K562 (cell line): ENCODE measurements at regions not wholly inside any gene's neighbourhood (a gene's known extent, or its start where the extent isn't known, plus 50 kb on each side); places are given as distances from the start of the nearest gene placed in this dataset.

Experiments
- ATAC-seq: fragments of 200-7000 bp; cut with Tn5 transposase; 3 replicates; pipeline ENCODE4 v1.9.1; 2020; ENCODE audit warnings: moderate library complexity
- BruUV-seq: library from RNA; stranded (reverse); fragments of 400-500 nt; replicated peaks from 2 replicates; lab custom pipeline; 2021; lab: Mats Ljungman, UMichigan
- CTCF ChIA-PET: fragments of 300-600 bp; formaldehyde crosslinking; extraction: SDS; loops from one replicate; lab custom pipeline; 2021; ENCODE audit warnings: low intra/inter-chr PET ratio; lab: Yijun Ruan, JAX
- POLR2A ChIA-PET: fragments of 300-600, 350-650 bp; sonication (Branson Sonifier 250); formaldehyde crosslinking; extraction: SDS; loops from one replicate; lab custom pipeline; 2021; ENCODE audit warnings: antibody characterized with exemption, inconsistent platforms; lab: Yijun Ruan, JAX
- DNase-seq, 4 experiments: peaks; one replicate each; pipeline versions ENCODE4 v3.0.0 to v3.0.0-alpha.2; 2011 to 2018; ENCODE audit warnings: low spot score in 3 of 4, mixed read lengths in 3 of 4; ENCODE audit errors: extremely low read depth in 1 of 4
- FAIRE-seq: peaks from 2 replicates; lab custom pipeline; 2011; peaks lifted over from hg19 to GRCh38; lab: Jason Lieb, UNC
- H2AFZ ChIP-seq: 2 replicates; pipeline ENCODE4 v1.6.0; 2011; ENCODE audit warnings: low read depth, low read length, control low read depth, inconsistent platforms
- H3K27ac ChIP-seq: fragments of 200-600 bp; 3 replicates; pipeline ENCODE4 v1.8.0; 2011; ENCODE audit warnings: low read depth, mild to moderate bottlenecking, control low read depth, inconsistent platforms, low read length, moderate library complexity, mixed read lengths; ENCODE audit errors: extremely low read depth
- H3K27me3 ChIP-seq, 2 experiments: fragments of 300-600 bp in 1 of 2; 2 replicates in 1 of 2; 3 replicates in 1 of 2; pipeline versions ENCODE4 v1.6.0 to v1.8.0; 2011; ENCODE audit warnings: inconsistent platforms in 2 of 2, low read length in 2 of 2, mild to moderate bottlenecking in 1 of 2, mixed read lengths in 1 of 2, moderate library complexity in 1 of 2; ENCODE audit not compliant: control insufficient read depth in 2 of 2, insufficient read depth in 2 of 2
- H3K36me3 ChIP-seq: fragments of 300-600 bp; 3 replicates; pipeline ENCODE4 v1.8.0; 2011; ENCODE audit warnings: mild to moderate bottlenecking, low read length, inconsistent platforms; ENCODE audit not compliant: control insufficient read depth, insufficient read depth
- H3K4me1 ChIP-seq, 2 experiments: fragments of 200-600 bp in 1 of 2; replicated peaks in 1 of 2; 2 replicates in 1 of 2; 3 replicates in 1 of 2; pipeline versions ENCODE4 v1.5.1 to v1.8.0; 2011; ENCODE audit warnings: inconsistent platforms in 2 of 2, low read length in 2 of 2, mild to moderate bottlenecking in 1 of 2, mixed read lengths in 1 of 2, moderate library complexity in 1 of 2; ENCODE audit not compliant: control insufficient read depth in 2 of 2, insufficient read depth in 2 of 2
- H3K4me2 ChIP-seq: 2 replicates; pipeline ENCODE4 v1.6.1; 2011; ENCODE audit warnings: low read length, control low read depth, inconsistent platforms, mixed read lengths; ENCODE audit not compliant: insufficient read depth
- H3K4me3 ChIP-seq: fragments of 200-600 bp; sonication (generic), shearing (Covaris generic); 2 replicates; pipeline ENCODE4 v1.5.1; 2016; ENCODE audit warnings: control low read depth, inconsistent platforms
- H3K79me2 ChIP-seq: fragments of 200-600 bp; 3 replicates; pipeline ENCODE4 v1.8.0; 2011; ENCODE audit warnings: low read length, inconsistent platforms; ENCODE audit not compliant: control insufficient read depth, insufficient read depth
- H3K9ac ChIP-seq, 2 experiments: 2 replicates each; pipeline versions ENCODE4 v1.6.0 to v1.6.1; 2011; ENCODE audit warnings: low read depth in 2 of 2, low read length in 2 of 2, control low read depth in 1 of 2, inconsistent platforms in 1 of 2, mild to moderate bottlenecking in 1 of 2, mixed read lengths in 1 of 2; ENCODE audit not compliant: insufficient read depth in 1 of 2
- H3K9me1 ChIP-seq: one replicate; pipeline ENCODE4 v1.6.0; 2011; ENCODE audit warnings: inconsistent platforms, mild to moderate bottlenecking, low read length, moderate library complexity; ENCODE audit not compliant: control insufficient read depth, insufficient read depth
- H3K9me3 ChIP-seq: replicated peaks from 2 replicates; pipeline ENCODE4 v1.5.1; 2011; ENCODE audit warnings: low read depth, low read length, inconsistent platforms; ENCODE audit not compliant: control insufficient read depth, insufficient read depth
- H4K20me1 ChIP-seq: replicated peaks from 2 replicates; pipeline ENCODE4 v1.6.1; 2011; ENCODE audit warnings: low read length, inconsistent platforms, mixed read lengths; ENCODE audit not compliant: control insufficient read depth, insufficient read depth
- BACH1 ChIP-seq: fragments of 200-800 bp; sonication (Bioruptor generic); IDR thresholded peaks from 2 replicates; pipeline ENCODE4 v1.6.1; 2016; ENCODE audit warnings: missing genetic modification characterization, missing compliant biosample characterization
- EP400 ChIP-seq: fragments of 450-650 bp; IDR thresholded peaks from 2 replicates; pipeline ENCODE4 v1.6.1; 2017; ENCODE audit warnings: antibody characterized with exemption, mild to moderate bottlenecking, moderate library complexity
- ETS2 ChIP-seq: IDR thresholded peaks from 2 replicates; pipeline ENCODE4 v1.6.1; 2016; ENCODE audit warnings: borderline replicate concordance, missing genetic modification characterization, mild to moderate bottlenecking, moderate library complexity, missing compliant biosample characterization; ENCODE audit not compliant: poor library complexity, severe bottlenecking
- KAT2B ChIP-seq: IDR thresholded peaks from one replicate; pipeline ENCODE4 v1.6.1; 2012; ENCODE audit warnings: low read depth, mild to moderate bottlenecking, control low read depth, inconsistent platforms, low read length, moderate library complexity
- KLF10 ChIP-seq: fragments of 250-450 bp; sonication (Bioruptor Pico); IDR thresholded peaks from 2 replicates; pipeline ENCODE4 v1.6.1; 2021; ENCODE audit warnings: matching md5 sums
- MXI1 ChIP-seq: IDR thresholded peaks from 2 replicates; pipeline ENCODE4 v1.6.1; 2011; ENCODE audit warnings: low read depth, mild to moderate bottlenecking, improper control_type of control experiment, low read length
- PURB ChIP-seq: sonication (generic); formaldehyde crosslinking; IDR thresholded peaks from 2 replicates; pipeline ENCODE4 v1.9.0; 2021; ENCODE audit warnings: low read depth, mild to moderate bottlenecking, missing genetic modification reagents
- RHOXF2B ChIP-seq: fragments of 250-450 bp; sonication (Bioruptor Pico); conservative IDR thresholded peaks from 2 replicates; pipeline ENCODE4 v1.5.1; 2021
- SP1 ChIP-seq: sonication (generic); formaldehyde crosslinking; IDR thresholded peaks from 2 replicates; pipeline ENCODE4 v1.8.1; 2022; ENCODE audit warnings: mild to moderate bottlenecking, missing genetic modification reagents
- TCF7 ChIP-seq: sonication (generic); IDR thresholded peaks from 2 replicates; pipeline ENCODE4 v1.6.1; 2016; ENCODE audit warnings: antibody characterized with exemption, borderline replicate concordance
- TRIM28 ChIP-seq: fragments of 450-650 bp; IDR thresholded peaks from 2 replicates; pipeline ENCODE4 v1.6.1; 2017
- ZBTB17 ChIP-seq: fragments of 450-650 bp; formaldehyde crosslinking; IDR thresholded peaks from 2 replicates; pipeline ENCODE4 v1.4.0; 2020; ENCODE audit warnings: mild to moderate bottlenecking
- ZNF76 ChIP-seq: fragments of 250-450 bp; sonication (Bioruptor Pico); IDR thresholded peaks from 2 replicates; pipeline ENCODE4 v1.4.0; 2020; ENCODE audit warnings: mild to moderate bottlenecking, moderate library complexity, borderline replicate concordance
- WGBS: fragments of 100-300 bp; shearing (Covaris generic); methylation state at CpG from one replicate; pipeline ENCODE4 v1.1.6; 2016; ENCODE audit warnings: low coverage, mixed read lengths; ENCODE audit not compliant: insufficient coverage; ENCODE audit errors: missing lambda C conversion rate; 5-methylcytosine and 5-hydroxymethylcytosine counted together
- in situ Hi-C: fragments of 300-500 bp; cut with MboI; formaldehyde crosslinking; loops from 4 replicates; pipeline ENCODE4 v1.15.0; 2018; ENCODE audit warnings: inconsistent platforms, mixed read lengths
- intact Hi-C: fragments of 100-400 bp; cut with micrococcal nuclease; formaldehyde crosslinking; loops from 2 replicates; pipeline ENCODE4 v1.14.2; 2022
- TF ChIP-seq, protein P1 (sequence below): fragments of 250-450 bp; sonication (Bioruptor Pico); IDR thresholded peaks from 2 replicates; pipeline ENCODE4 v1.8.0; 2022; ENCODE audit warnings: inconsistent platforms, mild to moderate bottlenecking, moderate library complexity, borderline replicate concordance
- TF ChIP-seq, protein P2 (sequence below): fragments of 450-650 bp; IDR thresholded peaks from 2 replicates; pipeline ENCODE4 v1.6.1; 2014; ENCODE audit warnings: low read depth, mild to moderate bottlenecking, moderate library complexity, borderline replicate concordance

DNA sequence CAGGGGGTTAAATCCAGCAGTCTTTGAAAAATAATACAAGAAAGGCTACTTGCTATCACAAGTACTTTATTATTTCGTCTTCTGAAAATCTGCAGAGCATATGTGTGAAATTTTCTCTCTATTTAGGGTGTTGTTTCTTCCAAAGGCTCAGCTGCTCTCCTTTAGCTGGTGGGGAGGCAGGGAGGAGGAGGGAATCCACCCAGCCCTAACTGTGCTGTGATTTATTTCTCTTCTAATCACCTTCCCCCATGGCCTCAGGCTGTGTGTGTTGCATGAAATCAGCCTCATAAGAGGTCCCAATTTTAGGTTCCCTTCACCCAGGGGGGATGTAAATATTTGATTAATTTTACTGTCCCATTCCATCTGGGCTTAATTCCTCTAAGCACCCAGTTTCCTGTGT lies 77.6 kb upstream of the PGBD5 start:
- ChIA-PET CTCF (no interaction called here), POLR2A (no interaction called here)
- H3K36me3 ChIP-seq: no peaks in the 10 kb centered on the region
- DNase-seq: no peak
- no peaks in the 10 kb centered on the region for H3K79me2 ChIP-seq
- 0% methylated on average over 1 of the region's 1 CpG for WGBS
- no peak overlapping the region for H3K4me3 ChIP-seq
- H2AFZ ChIP-seq: no peak overlapping the region
- no peaks in the 10 kb centered on the region for H3K9me1 ChIP-seq
- intact Hi-C loops: no loop called here
- in situ Hi-C loops: no loop called here
- no peaks in the 10 kb centered on the region for H3K4me1 ChIP-seq
- TF ChIP-seq EP400: no peak
- no peak for TF ChIP-seq KAT2B
- no peak for TF ChIP-seq PURB (CRISPR knock-in tag)
- no peak for TF ChIP-seq MXI1
- TF ChIP-seq, protein P1, sequence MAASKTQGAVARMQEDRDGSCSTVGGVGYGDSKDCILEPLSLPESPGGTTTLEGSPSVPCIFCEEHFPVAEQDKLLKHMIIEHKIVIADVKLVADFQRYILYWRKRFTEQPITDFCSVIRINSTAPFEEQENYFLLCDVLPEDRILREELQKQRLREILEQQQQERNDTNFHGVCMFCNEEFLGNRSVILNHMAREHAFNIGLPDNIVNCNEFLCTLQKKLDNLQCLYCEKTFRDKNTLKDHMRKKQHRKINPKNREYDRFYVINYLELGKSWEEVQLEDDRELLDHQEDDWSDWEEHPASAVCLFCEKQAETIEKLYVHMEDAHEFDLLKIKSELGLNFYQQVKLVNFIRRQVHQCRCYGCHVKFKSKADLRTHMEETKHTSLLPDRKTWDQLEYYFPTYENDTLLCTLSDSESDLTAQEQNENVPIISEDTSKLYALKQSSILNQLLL (CRISPR knock-in tag): no peak
- no peak for TF ChIP-seq BACH1
- TF ChIP-seq ETS2 (tag): no peak
- no peak for TF ChIP-seq SP1 (CRISPR knock-in tag)
- no peak for TF ChIP-seq ZBTB17
- no peak for TF ChIP-seq KLF10 (CRISPR knock-in tag)
- no peak for TF ChIP-seq TRIM28
- TF ChIP-seq, protein P2, sequence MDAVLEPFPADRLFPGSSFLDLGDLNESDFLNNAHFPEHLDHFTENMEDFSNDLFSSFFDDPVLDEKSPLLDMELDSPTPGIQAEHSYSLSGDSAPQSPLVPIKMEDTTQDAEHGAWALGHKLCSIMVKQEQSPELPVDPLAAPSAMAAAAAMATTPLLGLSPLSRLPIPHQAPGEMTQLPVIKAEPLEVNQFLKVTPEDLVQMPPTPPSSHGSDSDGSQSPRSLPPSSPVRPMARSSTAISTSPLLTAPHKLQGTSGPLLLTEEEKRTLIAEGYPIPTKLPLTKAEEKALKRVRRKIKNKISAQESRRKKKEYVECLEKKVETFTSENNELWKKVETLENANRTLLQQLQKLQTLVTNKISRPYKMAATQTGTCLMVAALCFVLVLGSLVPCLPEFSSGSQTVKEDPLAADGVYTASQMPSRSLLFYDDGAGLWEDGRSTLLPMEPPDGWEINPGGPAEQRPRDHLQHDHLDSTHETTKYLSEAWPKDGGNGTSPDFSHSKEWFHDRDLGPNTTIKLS: no peak
- TF ChIP-seq ZNF76 (CRISPR knock-in tag): no peak
- no peak for TF ChIP-seq RHOXF2B (CRISPR knock-in tag)
- no peak for TF ChIP-seq TCF7
- TF ChIP-seq, all 486 proteins: peak for 0
- no peak overlapping the region for H3K27ac ChIP-seq
- no TSS peak for BruUV-seq
- ATAC-seq (no peak), FAIRE-seq (no peak)
- H3K9ac ChIP-seq: no peak overlapping the region
- no peak overlapping the region for H3K4me2 ChIP-seq
- H3K9me3 ChIP-seq: no peaks in the 10 kb centered on the region
- 0 out of 5 replicates have a peak, but pooled peaks cover 0 to 4% of the 10 kb centered on the region in 2 experiments for H3K27me3 ChIP-seq
- H4K20me1 ChIP-seq: no peaks in the 10 kb centered on the region
